ENCODE measurements at regions not wholly inside any gene's neighbourhood (a gene's known extent, or its start where the extent isn't known, plus 50 kb on each side); places are given as distances from the start of the nearest gene placed in this dataset.
"Not testable (repeated sequence)": the region's sequence is repeated elsewhere in the genome, so short reads cannot be mapped to it uniquely, and the experiment has no call there.

- not testable (repeated sequence) for TF ChIP-seq POLR2AphosphoS5 (IDR thresholded peaks at IDR 0.05; ENCODE audit: control insufficient read depth, insufficient read depth, low read depth, low read length); ZBTB7A (IDR thresholded peaks at IDR 0.05; ENCODE audit: borderline replicate concordance, control insufficient read depth, low read depth, low read length); SNIP1 (IDR thresholded peaks at IDR 0.05; ENCODE audit: low read depth); TAF1 (IDR thresholded peaks at IDR 0.05; ENCODE audit: control insufficient read depth, extremely low read depth, insufficient read depth, low read length, severe bottlenecking); MTA2 (IDR thresholded peaks at IDR 0.05; ENCODE audit: low read depth); ZBTB49 (CRISPR knock-in tag; IDR thresholded peaks at IDR 0.05; ENCODE audit: borderline replicate concordance); ARHGAP35 (IDR thresholded peaks at IDR 0.05; ENCODE audit: partially characterized antibody); E2F1 (CRISPR knock-in tag; IDR thresholded peaks at IDR 0.05); ZNF134 (CRISPR knock-in tag; conservative IDR thresholded peaks at IDR 0.05); HOMEZ (CRISPR knock-in tag; IDR thresholded peaks at IDR 0.05); USF2 (CRISPR knock-in tag; IDR thresholded peaks at IDR 0.05); BACH1 (tag; IDR thresholded peaks at IDR 0.05); USF1 (CRISPR knock-in tag; IDR thresholded peaks at IDR 0.05); ZNF133 (CRISPR knock-in tag; IDR thresholded peaks at IDR 0.05)
Measured at GRCh38 chr5:2807244-2807643, 55.8 kb upstream of the IRX2 start.
